Daoy (cell line): ENCODE measurements at regions not wholly inside any gene's neighbourhood (a gene's known extent, or its start where the extent isn't known, plus 50 kb on each side); places are given as distances from the start of the nearest gene placed in this dataset.
A peak's percentile ranks its signal among the peaks of the same experiment; 100 is the strongest.
"Not testable (repeated sequence)": the region's sequence is repeated elsewhere in the genome, so short reads cannot be mapped to it uniquely, and the experiment has no call there.

Experiments used
- DNase-seq: peaks from one replicate; pipeline ENCODE4 v3.0.0-alpha.2; 2015; ENCODE audit warnings: low read depth

DNA sequence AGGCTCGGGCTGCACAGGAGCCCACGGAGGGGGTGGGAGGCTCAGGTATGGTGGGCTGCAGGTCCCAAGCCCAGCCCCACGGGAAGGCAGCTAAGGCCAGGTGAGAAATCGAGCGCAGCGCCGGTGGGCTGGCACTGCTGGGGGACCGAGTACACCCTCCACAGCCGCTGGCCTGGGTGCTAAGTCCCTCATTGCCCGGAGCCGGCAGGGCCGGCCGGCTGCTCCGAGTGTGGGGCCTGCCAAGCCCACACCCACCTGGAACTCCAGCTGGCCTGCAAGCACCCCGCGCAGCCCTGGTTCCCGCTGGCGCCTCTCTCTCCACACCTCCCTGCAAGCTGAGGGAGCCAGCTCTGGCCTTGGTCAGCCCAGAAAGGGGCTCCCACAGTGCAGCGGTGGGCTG is 137.4 kb upstream of the PKP2 start:
- not testable (repeated sequence) for DNase-seq

- no peak for DNase-seq
Measured at GRCh38 chr12:33026791-33027190, 130.2 kb upstream of the PKP2 start.

- DNase-seq = not testable (repeated sequence)
Measured at GRCh38 chr12:33022724-33023123, 126.1 kb upstream of the PKP2 start.

DNA sequence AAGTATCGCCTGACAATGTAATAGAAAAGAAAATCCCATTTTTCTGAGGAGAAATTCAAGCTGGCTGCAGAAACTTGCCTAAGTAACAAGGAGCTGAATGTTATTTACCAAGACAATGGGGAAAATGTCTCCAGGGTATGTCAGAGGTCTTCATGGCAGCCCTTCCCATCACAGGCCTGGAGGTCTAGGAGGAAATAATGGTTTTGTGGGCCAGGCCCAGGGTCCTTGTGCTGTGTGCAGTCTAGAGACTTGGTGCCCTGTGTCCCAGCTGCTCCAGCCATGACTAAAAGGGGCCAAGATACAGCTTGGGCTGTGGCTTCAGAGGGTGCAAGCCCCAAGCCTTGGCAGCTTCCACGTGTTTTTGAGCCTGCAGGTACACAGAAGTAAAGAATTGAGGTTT is 120.5 kb upstream of the PKP2 start:
- not testable (repeated sequence) for DNase-seq

- no peak for DNase-seq
Measured at GRCh38 chr12:33012226-33012625, 115.6 kb upstream of the PKP2 start.

GRCh38 chr12:33006106-33006505 is 109.5 kb upstream of the PKP2 start:
- no peak for DNase-seq

- DNase-seq = no peak
Measured at GRCh38 chr12:33000016-33000415, 103.4 kb upstream of the PKP2 start.

GRCh38 chr12:32997471-32997870 is 100.9 kb upstream of the PKP2 start:
- DNase-seq = no peak

DNA sequence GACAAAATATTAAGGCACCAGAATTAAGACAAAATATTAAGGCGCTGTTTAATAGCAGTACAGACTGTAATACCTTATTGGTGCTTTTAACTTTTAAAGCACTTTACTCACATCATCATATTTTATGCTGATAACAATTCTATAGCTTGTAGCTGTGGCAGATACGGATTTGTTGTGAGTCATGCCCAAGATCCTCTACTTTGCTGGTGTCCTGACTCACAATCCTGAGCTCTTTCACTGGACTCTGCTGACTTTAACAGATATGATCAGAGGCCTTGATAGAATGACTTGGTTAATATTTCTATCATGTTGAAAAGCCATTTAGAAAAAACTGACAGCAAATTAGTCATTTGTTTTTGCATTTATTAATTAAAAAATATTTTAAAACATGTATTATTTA is 99.0 kb upstream of the PKP2 start:
- DNase-seq = peak; percentile 18

GRCh38 chr12:32993404-32993803 is 96.8 kb upstream of the PKP2 start:
- DNase-seq = no peak

- no peak for DNase-seq
Measured at GRCh38 chr12:32989705-32990104, 93.1 kb upstream of the PKP2 start.

DNA sequence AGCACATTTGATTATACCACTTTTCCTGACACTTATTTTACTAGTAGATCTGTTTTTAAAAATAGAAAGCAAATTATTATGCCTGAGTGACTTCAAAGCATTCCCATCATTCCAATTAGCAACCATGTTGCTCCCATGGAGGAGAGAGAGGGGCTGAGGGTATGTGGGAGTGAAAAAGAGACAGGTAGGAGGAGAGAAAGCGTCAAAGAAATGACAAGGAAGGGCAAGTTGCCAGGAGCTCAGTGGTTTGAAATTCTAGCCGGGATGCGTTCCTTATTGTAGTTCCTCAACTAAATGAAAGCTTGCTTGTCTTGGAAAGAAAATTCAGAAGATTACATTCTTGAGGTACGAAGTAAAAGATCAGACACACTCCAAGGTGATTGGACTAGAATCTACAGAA is 92.4 kb upstream of the PKP2 start:
- DNase-seq = no peak

DNA sequence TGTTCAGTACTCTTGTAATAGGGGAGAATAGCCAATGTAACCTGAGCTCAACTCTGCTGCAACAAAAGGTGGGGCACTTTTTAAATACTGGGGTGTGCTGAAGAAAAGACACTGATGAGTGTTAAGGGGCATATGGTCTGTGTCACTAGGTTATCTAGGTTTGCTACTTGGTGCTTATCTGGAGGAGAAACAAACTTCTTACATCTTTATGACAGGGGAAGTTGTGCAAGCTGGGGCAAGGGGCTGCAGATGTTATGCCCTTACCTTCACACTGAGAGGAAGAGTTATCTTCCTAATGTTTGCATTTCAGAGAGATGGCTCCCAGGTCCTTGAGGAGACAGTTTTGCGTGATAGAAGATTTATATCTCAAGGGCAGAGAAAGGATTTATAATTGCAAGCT is 90.9 kb upstream of the PKP2 start:
- DNase-seq = no peak

GRCh38 chr12:32983968-32984367 is 87.4 kb upstream of the PKP2 start:
- DNase-seq = peak; percentile 79

- DNase-seq = no peak
Measured at GRCh38 chr12:32983332-32983731, 86.8 kb upstream of the PKP2 start.

- DNase-seq = no peak
Measured at GRCh38 chr12:32981139-32981538, 84.6 kb upstream of the PKP2 start.

GRCh38 chr12:32975122-32975521 is 78.5 kb upstream of the PKP2 start:
- DNase-seq = no peak

DNA sequence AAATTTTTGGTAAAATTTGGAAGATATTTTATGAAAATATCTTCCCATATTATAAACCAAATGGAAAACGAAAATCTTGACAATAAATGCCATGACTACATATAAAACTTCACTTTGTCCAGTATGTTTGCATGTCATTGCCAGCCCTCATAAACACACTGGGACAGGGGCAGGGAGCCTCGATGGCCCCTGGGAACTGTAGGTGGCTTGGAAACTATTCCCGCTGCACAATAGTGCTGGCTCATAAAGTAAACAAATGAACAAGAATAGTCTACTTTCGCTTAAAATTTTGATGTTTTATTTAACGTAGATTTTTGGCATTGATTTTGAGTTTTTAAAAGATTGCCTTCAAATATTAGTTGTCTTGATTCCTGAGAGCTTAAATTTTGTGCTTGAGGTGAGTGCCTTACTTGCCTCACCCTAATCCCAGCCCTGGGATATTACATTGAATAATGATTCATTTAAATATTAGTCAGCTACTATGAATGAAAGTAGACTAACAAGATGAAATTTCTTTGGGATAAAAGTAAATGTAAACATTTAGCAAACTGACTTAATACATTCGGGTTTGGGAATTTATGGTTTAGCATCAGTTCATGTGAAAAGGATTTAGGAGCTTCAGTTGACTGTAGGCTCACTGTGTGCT is 74.0 kb upstream of the PKP2 start:
- no peak for DNase-seq

GRCh38 chr12:32964981-32965585 is 68.5 kb upstream of the PKP2 start:
- DNase-seq = no peak

DNA sequence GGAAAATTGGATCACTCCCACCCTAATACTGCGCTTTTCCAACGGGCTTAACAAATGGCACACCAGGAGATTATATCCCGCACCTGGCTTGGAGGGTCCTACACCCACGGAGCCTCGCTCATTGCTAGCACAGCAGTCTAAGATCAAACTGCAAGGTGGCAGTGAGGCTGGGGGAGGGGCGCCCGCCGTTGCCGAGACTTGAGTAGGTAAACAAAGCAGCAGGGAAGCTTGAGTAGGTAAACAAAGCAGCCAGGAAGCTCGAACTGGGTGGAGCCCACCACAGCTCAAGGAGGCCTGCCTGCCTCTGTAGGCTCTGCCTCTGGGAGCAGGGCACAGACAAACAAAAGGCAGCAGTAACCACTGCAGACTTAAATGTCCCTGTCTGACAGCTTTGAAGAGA is 59.8 kb upstream of the PKP2 start:
- not testable (repeated sequence) for DNase-seq

DNA sequence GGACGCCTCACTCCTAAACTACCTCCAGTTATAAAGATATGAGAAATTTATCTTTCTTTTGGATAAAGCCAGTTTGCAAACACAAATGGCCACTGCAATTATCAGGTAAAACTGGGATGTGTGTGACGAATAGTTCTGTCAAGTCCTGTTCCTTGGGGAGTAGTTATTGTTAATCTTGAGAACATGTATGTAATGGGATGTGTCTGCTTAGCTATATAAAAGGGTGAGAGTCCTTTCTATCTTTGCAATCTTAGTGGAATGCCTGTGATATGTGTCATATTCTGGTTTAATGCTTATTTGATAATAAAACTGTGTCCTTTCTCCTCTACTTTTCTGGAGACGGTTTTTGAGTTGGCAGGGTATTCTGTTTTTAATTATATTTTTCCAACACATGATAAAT is 56.1 kb upstream of the PKP2 start:
- DNase-seq = no peak

DNA sequence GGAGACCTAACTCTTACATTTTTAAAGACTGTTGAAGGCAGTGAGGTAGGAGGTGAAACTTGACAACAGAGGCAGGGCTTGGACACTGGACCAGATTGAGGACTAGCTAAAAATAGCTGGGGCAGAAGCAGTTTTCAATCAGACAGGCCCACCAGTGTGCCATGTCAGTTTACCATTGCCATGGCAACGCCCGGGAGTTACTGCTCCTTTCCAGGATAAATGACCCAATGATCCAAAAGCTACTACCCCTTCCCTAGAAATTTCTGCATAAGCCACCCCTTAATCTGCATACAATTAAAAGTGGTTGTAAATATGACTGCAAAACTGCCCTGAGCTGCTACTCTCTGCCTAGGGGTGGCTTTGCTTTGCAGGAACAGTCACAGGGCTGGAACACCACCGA is 53.2 kb upstream of the PKP2 start:
- DNase-seq = no peak

DNA sequence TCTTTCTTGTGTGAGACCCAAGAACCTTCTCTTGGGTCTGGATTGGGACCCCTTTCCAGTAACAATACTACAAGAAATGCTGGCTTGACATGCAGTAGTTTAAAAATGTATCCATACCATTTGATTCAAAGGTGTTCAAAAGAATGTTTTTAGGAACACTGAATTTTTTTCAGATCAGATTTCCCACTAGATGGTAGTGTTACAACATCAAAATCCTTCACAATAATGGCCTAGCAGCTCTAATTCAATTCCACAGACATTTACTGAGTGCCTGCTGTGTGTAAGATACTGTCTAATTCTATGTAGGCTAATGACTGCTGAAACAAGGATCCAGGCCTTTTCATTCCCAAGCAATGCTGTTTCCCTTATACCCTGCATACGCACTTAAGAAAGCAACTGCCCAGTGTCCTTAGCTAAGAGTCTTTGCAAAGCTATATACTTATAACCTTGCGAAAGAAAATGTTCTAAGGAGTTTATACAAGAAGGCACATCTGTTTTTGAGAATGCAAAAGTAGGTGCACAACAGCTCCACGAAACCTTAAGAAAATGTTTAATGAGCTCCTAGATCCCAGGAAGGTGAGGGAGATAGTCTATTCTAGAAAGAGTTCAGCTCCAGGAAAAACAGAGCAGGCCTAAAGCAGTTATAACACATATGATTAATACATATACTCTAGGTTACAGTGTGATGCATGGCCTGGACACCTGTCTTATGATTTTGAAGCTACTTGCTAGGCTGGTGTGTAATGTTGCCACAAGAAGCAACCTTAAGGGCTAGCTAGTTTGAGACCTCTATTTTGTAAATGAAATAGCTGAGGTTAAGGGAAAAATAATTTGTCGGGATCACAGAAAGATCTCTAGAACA is 50.9 kb upstream of the PKP2 start:
- no peak for DNase-seq
